IMR-90 (cell line): ENCODE measurements at regions not wholly inside any gene's neighbourhood (a gene's known extent, or its start where the extent isn't known, plus 50 kb on each side); places are given as distances from the start of the nearest gene placed in this dataset.

Source experiments
- ATAC-seq: fragments of 200-7000 bp; cut with Tn5 transposase; 2 replicates; pipeline ENCODE4 v1.9.1; 2020; ENCODE audit warnings: low read depth, mild to moderate bottlenecking, moderate library complexity
- BruUV-seq: library from RNA; stranded (reverse); fragments of 400-500 nt; replicated peaks from 2 replicates; lab custom pipeline; 2021; lab: Mats Ljungman, UMichigan
- CTCF ChIA-PET: fragments of 300-600 bp; formaldehyde crosslinking; extraction: SDS; loops from one replicate; lab custom pipeline; 2021; ENCODE audit warnings: antibody characterized with exemption; lab: Yijun Ruan, JAX
- POLR2A ChIA-PET: fragments of 300-600 bp; sonication (Branson Sonifier 250); formaldehyde crosslinking; loops from one replicate; lab custom pipeline; 2022; ENCODE audit warnings: antibody characterized with exemption; ENCODE audit not compliant: unreplicated experiment; lab: Charles Lee
- DNase-seq: peaks from one replicate; pipeline ENCODE4 v3.0.0; 2013
- H2AFZ ChIP-seq: replicated peaks from 2 replicates; pipeline ENCODE3; 2013; ENCODE audit warnings: low read length, mild to moderate bottlenecking; ENCODE audit not compliant: poor library complexity
- H2AK5ac ChIP-seq: 2 replicates; pipeline ENCODE4 v1.6.1; 2013; ENCODE audit warnings: low read depth, low read length, inconsistent platforms
- H2AK9ac ChIP-seq: replicated peaks from 2 replicates; pipeline ENCODE3; 2013; ENCODE audit warnings: mild to moderate bottlenecking, low read depth, low read length, moderate library complexity; ENCODE audit not compliant: poor library complexity
- H2BK120ac ChIP-seq: 2 replicates; pipeline ENCODE4 v1.6.1; 2013; ENCODE audit warnings: low read depth, low read length, inconsistent platforms
- H2BK15ac ChIP-seq: 3 replicates; pipeline ENCODE4 v1.6.1; 2013; ENCODE audit warnings: low read depth, low read length, inconsistent platforms
- H2BK20ac ChIP-seq: 2 replicates; pipeline ENCODE4 v1.6.1; 2013; ENCODE audit warnings: low read depth, mild to moderate bottlenecking, inconsistent platforms, low read length, moderate library complexity
- H2BK5ac ChIP-seq: 2 replicates; pipeline ENCODE4 v1.6.1; 2013; ENCODE audit warnings: mild to moderate bottlenecking, low read depth, low read length, inconsistent platforms; ENCODE audit not compliant: poor library complexity, severe bottlenecking
- H3K14ac ChIP-seq: replicated peaks from 2 replicates; pipeline ENCODE4 v1.6.1; 2013; ENCODE audit warnings: low read depth, low read length, inconsistent platforms
- H3K18ac ChIP-seq: 2 replicates; pipeline ENCODE4 v1.6.1; 2013; ENCODE audit warnings: low read depth, low read length, control low read depth
- H3K23ac ChIP-seq: 2 replicates; pipeline ENCODE4 v1.6.1; 2013; ENCODE audit warnings: low read depth, low read length, inconsistent platforms
- H3K27ac ChIP-seq: 2 replicates; pipeline ENCODE4 v1.5.1; 2013; ENCODE audit warnings: mild to moderate bottlenecking, control low read depth, low read length; ENCODE audit not compliant: insufficient read depth
- H3K27me3 ChIP-seq: 2 replicates; pipeline ENCODE4 v1.6.1; 2013; ENCODE audit warnings: low read length; ENCODE audit not compliant: control insufficient read depth, insufficient read depth
- H3K36me3 ChIP-seq: 2 replicates; pipeline ENCODE4 v1.6.1; 2013; ENCODE audit warnings: low read length, mixed read lengths; ENCODE audit not compliant: control insufficient read depth, insufficient read depth
- H3K4ac ChIP-seq: 2 replicates; pipeline ENCODE4 v1.6.1; 2013; ENCODE audit warnings: low read depth, low read length, inconsistent platforms
- H3K4me1 ChIP-seq: 2 replicates; pipeline ENCODE4 v1.6.1; 2013; ENCODE audit warnings: low read length, mixed read lengths; ENCODE audit not compliant: control insufficient read depth, insufficient read depth
- H3K4me2 ChIP-seq: 2 replicates; pipeline ENCODE4 v1.6.1; 2013; ENCODE audit warnings: low read depth, mild to moderate bottlenecking, control low read depth, low read length, moderate library complexity
- H3K4me3 ChIP-seq: 2 replicates; pipeline ENCODE4 v1.5.1; 2013; ENCODE audit warnings: low read depth, mild to moderate bottlenecking, control low read depth, low read length, moderate library complexity; ENCODE audit not compliant: insufficient read depth
- H3K56ac ChIP-seq: 2 replicates; pipeline ENCODE4 v1.6.1; 2013; ENCODE audit warnings: low read length, inconsistent platforms; ENCODE audit not compliant: insufficient read depth; ENCODE audit errors: extremely low read depth
- H3K79me1 ChIP-seq, 2 experiments: 2 replicates each; pipeline ENCODE4 v1.6.1; 2013; ENCODE audit warnings: low read length in 2 of 2, inconsistent platforms in 1 of 2, low read depth in 1 of 2
- H3K9ac ChIP-seq: 2 replicates; pipeline ENCODE4 v1.6.1; 2013; ENCODE audit warnings: low read depth, low read length, control low read depth
- H3K9me1 ChIP-seq: 2 replicates; pipeline ENCODE4 v1.6.1; 2013; ENCODE audit warnings: low read length, inconsistent platforms; ENCODE audit not compliant: insufficient read depth
- H3K9me3 ChIP-seq: 2 replicates; pipeline ENCODE4 v1.6.1; 2013; ENCODE audit warnings: low read length; ENCODE audit not compliant: control insufficient read depth, insufficient read depth
- H4K20me1 ChIP-seq: 2 replicates; pipeline ENCODE4 v1.6.1; 2013; ENCODE audit warnings: low read length, inconsistent platforms; ENCODE audit not compliant: insufficient read depth
- H4K5ac ChIP-seq: 2 replicates; pipeline ENCODE4 v1.6.1; 2013; ENCODE audit warnings: mild to moderate bottlenecking, low read depth, low read length, control low read depth
- H4K8ac ChIP-seq, 2 experiments: 2 replicates each; pipeline ENCODE4 v1.6.1; 2013; ENCODE audit warnings: low read depth in 2 of 2, low read length in 2 of 2, control low read depth in 1 of 2, inconsistent platforms in 1 of 2
- H4K91ac ChIP-seq: 2 replicates; pipeline ENCODE4 v1.6.1; 2013; ENCODE audit warnings: low read depth, low read length, inconsistent platforms; ENCODE audit not compliant: insufficient read depth
- BHLHE40 ChIP-seq: fragments of 150-350 bp; IDR thresholded peaks from 2 replicates; pipeline ENCODE4 v1.6.1; 2016; ENCODE audit warnings: mild to moderate bottlenecking, low read depth, low read length
- CEBPB ChIP-seq: IDR thresholded peaks from 2 replicates; pipeline ENCODE4 v1.6.1; 2012; ENCODE audit warnings: low read depth, low read length, improper control_type of control experiment
- CHD1 ChIP-seq: IDR thresholded peaks from 2 replicates; pipeline ENCODE4 v1.6.1; 2012; ENCODE audit warnings: low read depth, low read length, improper control_type of control experiment
- CTCF ChIP-seq: conservative IDR thresholded peaks from 2 replicates; pipeline ENCODE4 v1.5.1; 2012; ENCODE audit warnings: mild to moderate bottlenecking, low read depth, low read length, improper control_type of control experiment
- ELK1 ChIP-seq: fragments of 150-350 bp; IDR thresholded peaks from 2 replicates; pipeline ENCODE4 v1.6.1; 2016; ENCODE audit warnings: low read depth, mild to moderate bottlenecking, low read length, moderate library complexity, borderline replicate concordance
- MAFK ChIP-seq: IDR thresholded peaks from 2 replicates; pipeline ENCODE4 v1.6.1; 2012; ENCODE audit warnings: low read depth, low read length, improper control_type of control experiment
- MAZ ChIP-seq: IDR thresholded peaks from 2 replicates; pipeline ENCODE4 v1.6.1; 2012; ENCODE audit warnings: low read depth, mild to moderate bottlenecking, low read length, improper control_type of control experiment, moderate library complexity, borderline replicate concordance
- MXI1 ChIP-seq: IDR thresholded peaks from 2 replicates; pipeline ENCODE4 v1.6.1; 2012; ENCODE audit warnings: low read depth, mild to moderate bottlenecking, low read length, moderate library complexity, borderline replicate concordance
- NFE2L2 ChIP-seq: fragments of 150-350 bp; IDR thresholded peaks from 2 replicates; pipeline ENCODE4 v1.6.1; 2016; ENCODE audit warnings: low read depth, mild to moderate bottlenecking, low read length
- POLR2A ChIP-seq: IDR thresholded peaks from 2 replicates; pipeline ENCODE4 v1.6.1; 2012; ENCODE audit warnings: mild to moderate bottlenecking, low read depth, low read length
- RAD21 ChIP-seq: IDR thresholded peaks from 2 replicates; pipeline ENCODE4 v1.6.1; 2012; ENCODE audit warnings: low read length, improper control_type of control experiment
- RCOR1 ChIP-seq: IDR thresholded peaks from 2 replicates; pipeline ENCODE4 v1.6.1; 2012; ENCODE audit warnings: mild to moderate bottlenecking, low read length, improper control_type of control experiment; ENCODE audit not compliant: insufficient replicate concordance
- RFX5 ChIP-seq: IDR thresholded peaks from 2 replicates; pipeline ENCODE4 v1.8.0; 2012; ENCODE audit warnings: low read depth, mild to moderate bottlenecking, low read length, moderate library complexity
- SMC3 ChIP-seq: fragments of 150-350 bp; IDR thresholded peaks from 2 replicates; pipeline ENCODE4 v1.6.1; 2016; ENCODE audit warnings: low read depth, mild to moderate bottlenecking, antibody characterized with exemption, low read length, moderate library complexity
- USF2 ChIP-seq: fragments of 150-350 bp; IDR thresholded peaks from 2 replicates; pipeline ENCODE4 v1.6.1; 2017; ENCODE audit warnings: mild to moderate bottlenecking, antibody characterized with exemption, low read length, low read depth
- WGBS, 2 experiments: methylation state at CpG; one replicate each; pipeline versions ENCODE4 v1.1.5 to v1.1.7; 2013; ENCODE audit warnings: missing lambda C conversion rate in 2 of 2; ENCODE audit not compliant: insufficient read length in 1 of 2; ENCODE audit errors: extremely low coverage in 2 of 2; 5-methylcytosine and 5-hydroxymethylcytosine counted together
- dilution Hi-C: fragments of 300-500 bp; cut with HindIII; formaldehyde crosslinking; loops from one replicate; pipeline ENCODE4 v1.14.3; 2018; ENCODE audit warnings: low sequenced_read_pairs; ENCODE audit not compliant: unreplicated experiment
- in situ Hi-C: fragments of 300-500 bp; cut with MboI; formaldehyde crosslinking; loops from 3 replicates; pipeline ENCODE4 v1.14.3; 2019; ENCODE audit warnings: low sequenced_read_pairs, inconsistent platforms, mixed read lengths
- intact Hi-C: fragments of 100-400 bp; cut with micrococcal nuclease; formaldehyde crosslinking; loops from 2 replicates; pipeline ENCODE4 v1.10.0; 2022

GRCh38 chr14:57058319-57058718 is 210.4 kb downstream of the EXOC5 start:
- dilution Hi-C loops, result no loop called here
- Histone ChIP-seq H3K56ac (no peak overlapping the region), H4K5ac (no peak overlapping the region), H2BK15ac (no peak overlapping the region), H4K91ac (no peak overlapping the region), H2AK5ac (no peak overlapping the region), H4K20me1 (no peaks in the 10 kb centered on the region), H3K23ac (no peak overlapping the region), H2AK9ac (no peak overlapping the region), H3K9ac (no peak overlapping the region), H3K4me1 (no peaks in the 10 kb centered on the region), H3K18ac (no peak overlapping the region), H3K27ac (no peak overlapping the region), H4K8ac (no peak overlapping the region), H3K27me3 (no peaks in the 10 kb centered on the region), H3K14ac (no peak overlapping the region), H3K4me2 (no peak overlapping the region), H2BK5ac (no peak overlapping the region), H3K9me3 (0 out of 2 replicates have a peak, but pooled peaks cover 2% of the 10 kb centered on the region), H3K36me3 (no peaks in the 10 kb centered on the region), H2AFZ (no peak overlapping the region), H2BK120ac (no peak overlapping the region), H3K9me1 (no peaks in the 10 kb centered on the region), H3K4me3 (no peak overlapping the region), H3K4ac (no peak overlapping the region), H3K79me1 (no peaks in the 10 kb centered on the region), H2BK20ac (no peak overlapping the region)
- ChIA-PET CTCF (no interaction called here), POLR2A (no interaction called here)
- ATAC-seq (no peak), DNase-seq (no peak)
- no CpG with 5 or more reads among the region's 7 CpGs for WGBS, 2 experiments
- intact Hi-C loops, result no loop called here
- TF ChIP-seq NFE2L2 (no peak), CEBPB (no peak), RCOR1 (no peak), MXI1 (no peak), RAD21 (no peak), CHD1 (no peak), RFX5 (no peak), POLR2A (no peak), BHLHE40 (no peak), ELK1 (no peak), USF2 (no peak), MAFK (no peak), MAZ (no peak), SMC3 (no peak), CTCF (no peak)
- BruUV-seq, result no TSS peak
- in situ Hi-C loops, result no loop called here
